SK-N-SH (cell line): ENCODE measurements at regions not wholly inside any gene's neighbourhood (a gene's known extent, or its start where the extent isn't known, plus 50 kb on each side); places are given as distances from the start of the nearest gene placed in this dataset.

Experiments
- CTCF ChIA-PET: fragments of 300-600, 350-600 bp; formaldehyde crosslinking; extraction: SDS; loops from one replicate; lab custom pipeline; 2021; lab: Yijun Ruan, JAX
- POLR2A ChIA-PET: fragments of 350-600 bp; sonication (Branson Sonifier 250); formaldehyde crosslinking; extraction: SDS; loops from one replicate; lab custom pipeline; 2020; ENCODE audit warnings: antibody characterized with exemption, inconsistent platforms; lab: Yijun Ruan, JAX
- DNase-seq: peaks from one replicate; pipeline ENCODE4 v3.0.0; 2012
- H2AFZ ChIP-seq: fragments of 200-600 bp; sonication (generic); 2 replicates; pipeline ENCODE4 v1.8.1; 2016; ENCODE audit warnings: antibody characterized with exemption, mild to moderate bottlenecking, low read depth
- H3F3A ChIP-seq: fragments of 200-600 bp; sonication (generic); replicated peaks from 2 replicates; pipeline ENCODE3; 2016; ENCODE audit warnings: antibody characterized with exemption, mild to moderate bottlenecking; ENCODE audit not compliant: insufficient read depth
- H3K27ac ChIP-seq, 2 experiments: fragments of 200-500 bp in 1 of 2; fragments of 200-600 bp in 1 of 2; sonication (Bioruptor generic) in 1 of 2; sonication (generic), shearing (Covaris generic) in 1 of 2; 2 replicates each; pipeline versions ENCODE4 v1.5.1 to v1.6.1; 2014 to 2016; ENCODE audit warnings: low read depth in 2 of 2, inconsistent platforms in 1 of 2, low read length in 1 of 2, mild to moderate bottlenecking in 1 of 2, mixed read lengths in 1 of 2
- H3K27me3 ChIP-seq: fragments of 200-600 bp; sonication (generic), shearing (Covaris generic); 2 replicates; pipeline ENCODE4 v1.6.1; 2016; ENCODE audit warnings: mixed run types; ENCODE audit not compliant: insufficient read depth
- H3K36me3 ChIP-seq, 2 experiments: fragments of 200-500 bp in 1 of 2; fragments of 200-600 bp in 1 of 2; sonication (Bioruptor generic) in 1 of 2; sonication (generic) in 1 of 2; replicated peaks in 1 of 2; 2 replicates each; pipeline versions ENCODE3 to v1.5.1; 2014 to 2016; ENCODE audit warnings: low read length in 1 of 2, mild to moderate bottlenecking in 1 of 2; ENCODE audit not compliant: insufficient read depth in 2 of 2, control insufficient read depth in 1 of 2
- H3K4me1 ChIP-seq, 2 experiments: fragments of 200-500 bp in 1 of 2; fragments of 200-600 bp in 1 of 2; sonication (Bioruptor generic) in 1 of 2; sonication (generic), shearing (Covaris generic) in 1 of 2; 2 replicates each; pipeline versions ENCODE4 v1.5.1 to v1.6.1; 2014 to 2016; ENCODE audit warnings: low read depth in 1 of 2, low read length in 1 of 2, mixed run types in 1 of 2; ENCODE audit not compliant: insufficient read depth in 2 of 2, control insufficient read depth in 1 of 2
- H3K4me2 ChIP-seq: fragments of 200-600 bp; sonication (generic), shearing (Covaris generic); 2 replicates; pipeline ENCODE4 v1.6.1; 2017; ENCODE audit warnings: mixed run types
- H3K4me3 ChIP-seq, 2 experiments: fragments of 200-500 bp in 1 of 2; fragments of 200-600 bp in 1 of 2; sonication (Bioruptor generic) in 1 of 2; sonication (generic), shearing (Covaris generic) in 1 of 2; 2 replicates each; pipeline versions ENCODE4 v1.5.1 to v1.8.1; 2014 to 2016; ENCODE audit warnings: low read depth in 2 of 2, inconsistent platforms in 1 of 2, low read length in 1 of 2, mild to moderate bottlenecking in 1 of 2, mixed read lengths in 1 of 2, moderate library complexity in 1 of 2
- H3K79me2 ChIP-seq: fragments of 200-600 bp; sonication (generic); 2 replicates; pipeline ENCODE4 v1.8.1; 2017; ENCODE audit warnings: mild to moderate bottlenecking; ENCODE audit not compliant: insufficient read depth
- H3K9ac ChIP-seq: fragments of 200-600 bp; sonication (generic); 2 replicates; pipeline ENCODE4 v1.6.1; 2017; ENCODE audit warnings: mixed run types
- H3K9me2 ChIP-seq: fragments of 200-600 bp; sonication (generic); 2 replicates; pipeline ENCODE4 v1.6.1; 2017; ENCODE audit warnings: mixed run types
- H3K9me3 ChIP-seq: fragments of 200-600 bp; sonication (generic); 2 replicates; pipeline ENCODE4 v1.6.1; 2017; ENCODE audit warnings: mixed run types, mild to moderate bottlenecking, moderate library complexity
- H4K20me1 ChIP-seq: fragments of 200-600 bp; sonication (generic); 2 replicates; pipeline ENCODE4 v1.6.1; 2017; ENCODE audit warnings: mild to moderate bottlenecking, mixed run types; ENCODE audit not compliant: insufficient read depth
- CHD2 ChIP-seq: fragments of 150-350 bp; IDR thresholded peaks from 2 replicates; pipeline ENCODE4 v1.6.1; 2018; ENCODE audit warnings: low read length; ENCODE audit not compliant: partially characterized antibody
- CTCF ChIP-seq: fragments of 200-600 bp; sonication (generic); IDR thresholded peaks from 2 replicates; pipeline ENCODE4 v1.6.1; 2017; ENCODE audit warnings: antibody characterized with exemption, mild to moderate bottlenecking, moderate library complexity
- EP300 ChIP-seq, 2 experiments: IDR thresholded peaks; 2 replicates each; pipeline versions ENCODE4 v1.4.0 to v1.6.1; 2012; ENCODE audit warnings: borderline replicate concordance in 1 of 2, low read depth in 1 of 2, low read length in 1 of 2
- EZH2phosphoT487 ChIP-seq: fragments of 200-600 bp; sonication (generic); IDR thresholded peaks from 2 replicates; pipeline ENCODE4 v1.6.1; 2017; ENCODE audit warnings: low read depth, mixed run types, mild to moderate bottlenecking, antibody characterized with exemption, moderate library complexity, borderline replicate concordance
- FOXM1 ChIP-seq: IDR thresholded peaks from 2 replicates; pipeline ENCODE4 v1.4.0; 2012; ENCODE audit warnings: low read depth, mild to moderate bottlenecking
- MAX ChIP-seq: IDR thresholded peaks from 2 replicates; pipeline ENCODE4 v1.4.0; 2012; ENCODE audit warnings: low read depth
- MXI1 ChIP-seq: IDR thresholded peaks from 2 replicates; pipeline ENCODE4 v1.6.1; 2012; ENCODE audit warnings: mild to moderate bottlenecking, low read depth, low read length, improper control_type of control experiment
- NRF1 ChIP-seq: IDR thresholded peaks from 2 replicates; pipeline ENCODE4 v1.6.1; 2012; ENCODE audit warnings: low read depth, mild to moderate bottlenecking, low read length
- RCOR1 ChIP-seq: fragments of 150-350 bp; IDR thresholded peaks from 2 replicates; pipeline ENCODE4 v1.6.1; 2017; ENCODE audit warnings: antibody characterized with exemption, low read length
- REST ChIP-seq: IDR thresholded peaks from 2 replicates; pipeline ENCODE4 v1.6.1; 2012; ENCODE audit warnings: mild to moderate bottlenecking, low read depth, low read length, moderate library complexity
- RFX5 ChIP-seq: IDR thresholded peaks from 2 replicates; pipeline ENCODE4 v1.6.1; 2012; ENCODE audit warnings: mild to moderate bottlenecking, improper control_type of control experiment, low read length
- TEAD4 ChIP-seq: IDR thresholded peaks from 2 replicates; pipeline ENCODE4 v1.4.0; 2012; ENCODE audit warnings: mild to moderate bottlenecking, borderline replicate concordance; ENCODE audit not compliant: insufficient read depth
- WGBS: methylation state at CpG from one replicate; pipeline ENCODE4 v1.1.6; 2017; ENCODE audit warnings: low lambda C conversion rate; 5-methylcytosine and 5-hydroxymethylcytosine counted together

GRCh38 chr1:55827350-55827749 is 612.2 kb upstream of the USP24 start (continued):
- TF ChIP-seq REST (no peak), TEAD4 (no peak), EZH2phosphoT487 (no peak), RFX5 (no peak), MXI1 (no peak)

GRCh38 chr1:55826381-55827080 is 611.4 kb upstream of the USP24 start:
- Histone ChIP-seq H3K79me2 (no peaks in the 10 kb centered on the region), H3K4me1 (peaks cover 12% of the 10 kb centered on the region in 2 experiments; a peak in 3 of 4 replicates), H3K9ac (no peak overlapping the region), H3K27ac (peak overlapping the region; percentile 30 to 76; a peak in 3 of 4 replicates), H3F3A (no peaks in the 10 kb centered on the region), H4K20me1 (no peaks in the 10 kb centered on the region), H3K4me2 (no peak overlapping the region), H3K27me3 (no peaks in the 10 kb centered on the region), H3K36me3 (no peaks in the 10 kb centered on the region), H3K4me3 (no peak overlapping the region), H3K9me3 (no peaks in the 10 kb centered on the region), H3K9me2 (no peaks in the 10 kb centered on the region), H2AFZ (no peak overlapping the region)
- ChIA-PET POLR2A (interaction anchor here (1.2 kb wide), 1 partner anchor 752 kb away, joined by 3 read pairs; no protein-coding TSS in a partner anchor), CTCF (interaction anchor here (0.5 kb wide), 1 partner anchor 338 kb away, joined by 3 read pairs; no protein-coding TSS in a partner anchor)
- 54% methylated on average over 4 of the region's 4 CpGs for WGBS
- no peak for DNase-seq
- TF ChIP-seq FOXM1 = no peak
- no peak for TF ChIP-seq MAX
- TF ChIP-seq RCOR1 = peak; percentile 79; the same call in 1 of the 2 replicates
- peak; percentile 48 for TF ChIP-seq CHD2
- peak; percentile 84 for TF ChIP-seq MXI1
- no peak for TF ChIP-seq NRF1
- TF ChIP-seq EZH2phosphoT487 = no peak
- TF ChIP-seq EP300 (IDR thresholded peaks at IDR 0.05; ENCODE audit: borderline replicate concordance in 1 of 2, low read depth in 1 of 2, low read length in 1 of 2) = peak in 1 of 2 experiments; percentile 77; a peak in 2 of 4 replicates
- TF ChIP-seq CTCF = no peak
- TF ChIP-seq REST = no peak
- TF ChIP-seq, all 33 proteins: peak for 4
